Neuronal stem cell (in vitro differentiated cells): ENCODE measurements at regions not wholly inside any gene's neighbourhood (a gene's known extent, or its start where the extent isn't known, plus 50 kb on each side); places are given as distances from the start of the nearest gene placed in this dataset.

Source experiments
- DNase-seq: peaks from one replicate; pipeline ENCODE4 v3.0.0-alpha.2; 2013; ENCODE audit warnings: low spot score
- H2AFZ ChIP-seq: one replicate; pipeline ENCODE4 v1.6.1; 2013; ENCODE audit warnings: mild to moderate bottlenecking, low read length, inconsistent platforms
- H2AK5ac ChIP-seq: 2 replicates; pipeline ENCODE4 v1.6.1; 2013; ENCODE audit warnings: low read depth, mild to moderate bottlenecking, inconsistent platforms, low read length, moderate library complexity, mixed read lengths
- H2BK120ac ChIP-seq: 2 replicates; pipeline ENCODE4 v1.6.1; 2013; ENCODE audit warnings: low read depth, mild to moderate bottlenecking, inconsistent platforms, low read length, moderate library complexity, mixed read lengths
- H2BK12ac ChIP-seq: one replicate; pipeline ENCODE4 v1.6.1; 2013; ENCODE audit warnings: low read length, inconsistent platforms
- H2BK15ac ChIP-seq: 2 replicates; pipeline ENCODE4 v1.6.1; 2013; ENCODE audit warnings: mild to moderate bottlenecking, low read length, inconsistent platforms, mixed read lengths
- H2BK5ac ChIP-seq: one replicate; pipeline ENCODE4 v1.6.1; 2013; ENCODE audit warnings: inconsistent platforms, mild to moderate bottlenecking, low read length, moderate library complexity
- H3K14ac ChIP-seq: one replicate; pipeline ENCODE4 v1.6.1; 2013; ENCODE audit warnings: low read length, inconsistent platforms
- H3K18ac ChIP-seq: 2 replicates; pipeline ENCODE4 v1.6.1; 2013; ENCODE audit warnings: low read length, inconsistent platforms
- H3K23ac ChIP-seq: 2 replicates; pipeline ENCODE4 v1.6.1; 2013; ENCODE audit warnings: low read depth, mild to moderate bottlenecking, mixed read lengths, low read length, inconsistent platforms; ENCODE audit not compliant: poor library complexity
- H3K27ac ChIP-seq: replicated peaks from 3 replicates; pipeline ENCODE4 v1.5.1; 2013; ENCODE audit warnings: low read length, inconsistent platforms
- H3K27me3 ChIP-seq, 3 experiments: 2 replicates each; pipeline ENCODE4 v1.6.1; 2013; ENCODE audit warnings: low read length in 3 of 3, mild to moderate bottlenecking in 2 of 3, inconsistent platforms in 1 of 3, low read depth in 1 of 3, mixed read lengths in 1 of 3, moderate library complexity in 1 of 3; ENCODE audit not compliant: control insufficient read depth in 3 of 3, insufficient read depth in 3 of 3
- H3K36me3 ChIP-seq, 2 donors: replicated peaks in 1 of 2; 2 replicates each; pipeline ENCODE4 v1.6.1; 2013; ENCODE audit warnings: low read length in 2 of 2; ENCODE audit not compliant: control insufficient read depth in 2 of 2, insufficient read depth in 2 of 2
- H3K4ac ChIP-seq: 2 replicates; pipeline ENCODE4 v1.6.1; 2013; ENCODE audit warnings: inconsistent platforms, mild to moderate bottlenecking, low read length, moderate library complexity
- H3K4me1 ChIP-seq, 2 donors: 1 replicate in 1 of 2; 2 replicates in 1 of 2; pipeline ENCODE4 v1.6.1; 2013; ENCODE audit warnings: low read length in 2 of 2, low read depth in 1 of 2; ENCODE audit not compliant: control insufficient read depth in 2 of 2, insufficient read depth in 1 of 2
- H3K4me2 ChIP-seq: one replicate; pipeline ENCODE4 v1.6.1; 2013; ENCODE audit warnings: mild to moderate bottlenecking, low read length, inconsistent platforms; ENCODE audit not compliant: insufficient read depth, poor library complexity, severe bottlenecking
- H3K4me3 ChIP-seq, 2 donors: 2 replicates each; pipeline ENCODE4 v1.5.1; 2013; ENCODE audit warnings: low read length in 2 of 2, mild to moderate bottlenecking in 2 of 2, inconsistent platforms in 1 of 2, moderate library complexity in 1 of 2
- H3K79me1 ChIP-seq: one replicate; pipeline ENCODE4 v1.6.1; 2013; ENCODE audit warnings: low read depth, mild to moderate bottlenecking, inconsistent platforms, low read length, moderate library complexity
- H3K9ac ChIP-seq: one replicate; pipeline ENCODE4 v1.6.1; 2013; ENCODE audit warnings: mild to moderate bottlenecking, low read depth, low read length, inconsistent platforms; ENCODE audit not compliant: poor library complexity
- H3K9me3 ChIP-seq, 2 donors: replicated peaks in 1 of 2; 2 replicates each; pipeline versions ENCODE3 to v1.6.1; 2013; ENCODE audit warnings: low read length in 2 of 2, mild to moderate bottlenecking in 2 of 2, inconsistent platforms in 1 of 2, low read depth in 1 of 2, mixed read lengths in 1 of 2, moderate library complexity in 1 of 2; ENCODE audit not compliant: control insufficient read depth in 2 of 2, insufficient read depth in 1 of 2
- H4K8ac ChIP-seq: one replicate; pipeline ENCODE4 v1.6.1; 2013; ENCODE audit warnings: low read depth, mild to moderate bottlenecking, inconsistent platforms, low read length, moderate library complexity
- H4K91ac ChIP-seq: one replicate; pipeline ENCODE4 v1.6.1; 2013; ENCODE audit warnings: low read length, low read depth, mild to moderate bottlenecking, inconsistent platforms; ENCODE audit not compliant: poor library complexity
- WGBS, 2 donors: extraction: QIAGEN DNeasy Blood & Tissue Kit; methylation state at CpG; one replicate each; pipeline ENCODE4 v1.1.7; 2013; ENCODE audit warnings: missing lambda C conversion rate in 2 of 2, mixed read lengths in 1 of 2; ENCODE audit not compliant: insufficient read length in 2 of 2, insufficient replicate concordance in 1 of 2; ENCODE audit errors: extremely low coverage in 2 of 2; 5-methylcytosine and 5-hydroxymethylcytosine counted together

GRCh38 chr6:63504777-63505384, 67.4 kb upstream of the LOC128125822 start:
- no peak overlapping the region for H3K18ac ChIP-seq
- H3K14ac ChIP-seq = no peak overlapping the region
- no peak overlapping the region for H2BK12ac ChIP-seq
- no peaks in the 10 kb centered on the region for H3K79me1 ChIP-seq
- DNase-seq = no peak
- no peak overlapping the region for H3K27ac ChIP-seq
- H3K27me3 ChIP-seq = no peaks in the 10 kb centered on the region
- no peak overlapping the region for H4K91ac ChIP-seq
- H3K4me2 ChIP-seq = no peak overlapping the region
- no peak overlapping the region for H2AK5ac ChIP-seq
- H3K36me3 ChIP-seq = no peaks in the 10 kb centered on the region
- H3K23ac ChIP-seq = no peak overlapping the region
- no CpG with 5 or more reads among the region's 3 CpGs for WGBS, 2 donors
- no peak overlapping the region for H4K8ac ChIP-seq
- H3K9me3 ChIP-seq = no peaks in the 10 kb centered on the region
- no peaks in the 10 kb centered on the region for H3K4me1 ChIP-seq
- no peak overlapping the region for H2AFZ ChIP-seq
- no peak overlapping the region for H3K9ac ChIP-seq
- no peak overlapping the region for H3K4ac ChIP-seq
- no peak overlapping the region for H2BK120ac ChIP-seq
- no peak overlapping the region for H3K4me3 ChIP-seq
- no peak overlapping the region for H2BK5ac ChIP-seq
- H2BK15ac ChIP-seq = no peak overlapping the region

DNA sequence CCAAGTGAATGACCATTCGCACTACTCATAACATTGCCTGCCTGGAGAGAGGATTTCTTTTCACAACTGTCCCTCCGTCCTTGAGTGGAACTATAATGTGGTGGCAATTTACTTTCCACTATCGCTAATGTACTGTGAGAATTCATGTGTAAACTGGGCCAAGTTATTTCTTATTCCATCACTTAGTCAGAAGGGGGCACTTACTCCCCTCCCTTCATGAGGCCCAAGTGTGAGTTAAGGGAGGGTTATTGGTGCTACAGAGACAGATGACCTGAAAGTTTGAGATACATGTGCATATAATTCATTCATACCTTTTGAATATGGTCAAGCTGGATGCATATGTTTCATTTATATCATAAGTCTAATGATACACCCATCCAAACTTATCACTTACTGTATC, 65.2 kb upstream of the LOC128125822 start:
- no peak overlapping the region for H2AK5ac ChIP-seq
- H3K18ac ChIP-seq = no peak overlapping the region
- no peak overlapping the region for H4K8ac ChIP-seq
- H2BK120ac ChIP-seq = no peak overlapping the region
- H3K4me2 ChIP-seq = no peak overlapping the region
- no peak overlapping the region for H3K23ac ChIP-seq
- H3K79me1 ChIP-seq = no peaks in the 10 kb centered on the region
- H3K4ac ChIP-seq = no peak overlapping the region
- H3K14ac ChIP-seq = no peak overlapping the region
- H2BK15ac ChIP-seq = no peak overlapping the region
- no peak overlapping the region for H3K27ac ChIP-seq
- no peak overlapping the region for H2BK12ac ChIP-seq
- no peaks in the 10 kb centered on the region for H3K9me3 ChIP-seq
- no peak overlapping the region for H3K4me3 ChIP-seq
- no peaks in the 10 kb centered on the region for H3K4me1 ChIP-seq
- no peak for DNase-seq
- H2BK5ac ChIP-seq = no peak overlapping the region
- H2AFZ ChIP-seq = no peak overlapping the region
- H4K91ac ChIP-seq = no peak overlapping the region
- WGBS, 2 donors = no CpG with 5 or more reads among the region's 3 CpGs
- H3K9ac ChIP-seq = no peak overlapping the region
- no peaks in the 10 kb centered on the region for H3K36me3 ChIP-seq
- H3K27me3 ChIP-seq = no peaks in the 10 kb centered on the region

GRCh38 chr6:63509652-63510352, 62.5 kb upstream of the LOC128125822 start:
- Histone ChIP-seq H2BK120ac (no peak overlapping the region), H3K27me3 (no peaks in the 10 kb centered on the region), H2BK15ac (no peak overlapping the region), H3K27ac (no peak overlapping the region), H3K9ac (no peak overlapping the region), H3K4me1 (no peaks in the 10 kb centered on the region), H4K8ac (no peak overlapping the region), H3K23ac (no peak overlapping the region), H3K18ac (no peak overlapping the region), H3K14ac (no peak overlapping the region), H3K79me1 (no peaks in the 10 kb centered on the region), H2BK12ac (no peak overlapping the region), H3K36me3 (no peaks in the 10 kb centered on the region), H2AK5ac (no peak overlapping the region), H2AFZ (no peak overlapping the region), H3K4me2 (no peak overlapping the region), H3K4me3 (no peak overlapping the region), H3K9me3 (no peaks in the 10 kb centered on the region), H4K91ac (no peak overlapping the region), H2BK5ac (no peak overlapping the region), H3K4ac (no peak overlapping the region)
- no CpG with 5 or more reads among the region's 7 CpGs for WGBS, 2 donors
- no peak for DNase-seq

- WGBS, 2 donors = no CpG with 5 or more reads among the region's 2 CpGs
- Histone ChIP-seq H3K9me3 (no peaks in the 10 kb centered on the region), H3K4me3 (no peak overlapping the region), H2AFZ (no peak overlapping the region), H2BK5ac (no peak overlapping the region), H4K8ac (no peak overlapping the region), H3K4ac (no peak overlapping the region), H2BK120ac (no peak overlapping the region), H3K23ac (no peak overlapping the region), H3K4me1 (no peaks in the 10 kb centered on the region), H3K14ac (no peak overlapping the region), H3K79me1 (no peaks in the 10 kb centered on the region), H2BK12ac (no peak overlapping the region), H3K4me2 (no peak overlapping the region), H3K9ac (no peak overlapping the region), H2BK15ac (no peak overlapping the region), H3K27me3 (no peaks in the 10 kb centered on the region), H2AK5ac (no peak overlapping the region), H3K36me3 (no peaks in the 10 kb centered on the region), H4K91ac (no peak overlapping the region), H3K18ac (no peak overlapping the region), H3K27ac (no peak overlapping the region)
- DNase-seq = no peak
Measured at GRCh38 chr6:63510353-63510686, 62.0 kb upstream of the LOC128125822 start.
